ENCODE measurements at regions not wholly inside any gene's neighbourhood (a gene's known extent, or its start where the extent isn't known, plus 50 kb on each side); places are given as distances from the start of the nearest gene placed in this dataset.

- CTCF ChIA-PET = no interaction called here
- POLR2A ChIA-PET = no interaction called here
- DNase-seq (no peak), ATAC-seq (ENCODE audit: low read depth) (no peak)
- H3K4me1 Mint-ChIP-seq = peaks cover 2% of the 10 kb centered on the region
- peaks cover 0 to 1% (median 0%) of the 10 kb centered on the region in 3 donors for H3K9me3 ChIP-seq (ENCODE audit: control extremely low read depth in 1 of 3, control insufficient read depth in 2 of 3, insufficient read depth in 1 of 3, low read length in 2 of 3)
- intact Hi-C loops (cut with micrococcal nuclease) = no loop called here
- H3K4me1 ChIP-seq (ENCODE audit: control insufficient read depth in 2 of 2, insufficient read depth in 2 of 2, low read length in 2 of 2) = no peaks in the 10 kb centered on the region
- no peak for TF ChIP-seq CTCF (IDR thresholded peaks at IDR 0.05)
- no peak for TF ChIP-seq EZH2 (IDR thresholded peaks at IDR 0.05; ENCODE audit: borderline replicate concordance, insufficient read depth, low read depth, low read length, poor library complexity, severe bottlenecking)
- no peaks in the 10 kb centered on the region for H3K79me2 ChIP-seq (ENCODE audit: control insufficient read depth, insufficient read depth, low read length)
- 100% methylated on average over 1 of the region's 7 CpGs for WGBS (ENCODE audit: insufficient coverage)
- no peaks in the 10 kb centered on the region for H4K20me1 ChIP-seq (ENCODE audit: control insufficient read depth, insufficient read depth, low read length, poor library complexity, severe bottlenecking)
- no peak overlapping the region for H2AFZ ChIP-seq (ENCODE audit: insufficient read depth, low read depth, low read length, poor library complexity, severe bottlenecking)
- no peak overlapping the region for H3K27ac Mint-ChIP-seq
- no peaks in the 10 kb centered on the region for H3K36me3 ChIP-seq (replicated peaks in 1 of 2; ENCODE audit: control extremely low read depth in 1 of 2, control insufficient read depth in 1 of 2, extremely low read depth in 1 of 2, insufficient read depth in 2 of 2, low read length in 1 of 2)
- no peak overlapping the region for H3K9ac ChIP-seq (ENCODE audit: low read length)
- H3K4me2 ChIP-seq (replicated peaks; ENCODE audit: low read depth, low read length, poor library complexity, severe bottlenecking) = no peak overlapping the region
- peaks cover 0 to 8% (median 3%) of the 10 kb centered on the region in 4 experiments for H3K27me3 ChIP-seq (replicated peaks in 1 of 4; ENCODE audit: control extremely low read depth in 1 of 4, control insufficient read depth in 3 of 4, insufficient read depth in 4 of 4, low read length in 3 of 4)
- peaks cover 18% of the 10 kb centered on the region for H3K27me3 Mint-ChIP-seq
- H3K4me3 ChIP-seq (ENCODE audit: control extremely low read depth in 1 of 5, extremely low read depth in 1 of 5, insufficient read depth in 1 of 5, low read depth in 2 of 5, low read length in 4 of 5) = no peak overlapping the region
- H3K27ac ChIP-seq (ENCODE audit: low read length in 2 of 2) = no peak overlapping the region
- H3K9me3 Mint-ChIP-seq (ENCODE audit: insufficient read depth) = peaks cover 2% of the 10 kb centered on the region
- H3K4me3 Mint-ChIP-seq = no peak overlapping the region
Observed at GRCh38 chr2:2620604-2621003, 289.5 kb upstream of the MYT1L start.

- Histone ChIP-seq H3K9ac (ENCODE audit: low read length) (no peak overlapping the region), H3K27ac (ENCODE audit: low read length in 2 of 2) (no peak overlapping the region), H3K4me2 (replicated peaks; ENCODE audit: low read depth, low read length, poor library complexity, severe bottlenecking) (no peak overlapping the region), H3K27me3 (replicated peaks in 1 of 4; ENCODE audit: control extremely low read depth in 1 of 4, control insufficient read depth in 3 of 4, insufficient read depth in 4 of 4, low read length in 3 of 4) (peaks cover 0 to 8% (median 3%) of the 10 kb centered on the region in 4 experiments), H4K20me1 (ENCODE audit: control insufficient read depth, insufficient read depth, low read length, poor library complexity, severe bottlenecking) (no peaks in the 10 kb centered on the region), H3K79me2 (ENCODE audit: control insufficient read depth, insufficient read depth, low read length) (no peaks in the 10 kb centered on the region), H3K4me1 (ENCODE audit: control insufficient read depth in 2 of 2, insufficient read depth in 2 of 2, low read length in 2 of 2) (no peaks in the 10 kb centered on the region), H3K9me3 (ENCODE audit: control extremely low read depth in 1 of 3, control insufficient read depth in 2 of 3, insufficient read depth in 1 of 3, low read length in 2 of 3) (peaks cover 0 to 1% (median 0%) of the 10 kb centered on the region in 3 donors), H3K36me3 (replicated peaks in 1 of 2; ENCODE audit: control extremely low read depth in 1 of 2, control insufficient read depth in 1 of 2, extremely low read depth in 1 of 2, insufficient read depth in 2 of 2, low read length in 1 of 2) (no peaks in the 10 kb centered on the region), H2AFZ (ENCODE audit: insufficient read depth, low read depth, low read length, poor library complexity, severe bottlenecking) (no peak overlapping the region), H3K4me3 (ENCODE audit: control extremely low read depth in 1 of 5, extremely low read depth in 1 of 5, insufficient read depth in 1 of 5, low read depth in 2 of 5, low read length in 4 of 5) (no peak overlapping the region)
- TF ChIP-seq EZH2 (IDR thresholded peaks at IDR 0.05; ENCODE audit: borderline replicate concordance, insufficient read depth, low read depth, low read length, poor library complexity, severe bottlenecking) (no peak), CTCF (IDR thresholded peaks at IDR 0.05) (no peak)
- peaks cover 18% of the 10 kb centered on the region for H3K27me3 Mint-ChIP-seq
- intact Hi-C loops (cut with micrococcal nuclease) = no loop called here
- DNase-seq = no peak
- ChIA-PET POLR2A (no interaction called here), CTCF (interaction anchor here (0.6 kb wide), 1 partner anchor 57 kb away, joined by 3 read pairs; no protein-coding TSS in a partner anchor)
- WGBS (ENCODE audit: insufficient coverage) = 97% methylated on average over 3 of the region's 8 CpGs
- peaks cover 2% of the 10 kb centered on the region for H3K4me1 Mint-ChIP-seq
- H3K27ac Mint-ChIP-seq = no peak overlapping the region
- peaks cover 2% of the 10 kb centered on the region for H3K9me3 Mint-ChIP-seq (ENCODE audit: insufficient read depth)
- no peak for ATAC-seq (ENCODE audit: low read depth)
- H3K4me3 Mint-ChIP-seq = no peak overlapping the region
Observed at GRCh38 chr2:2619995-2620394, 288.9 kb upstream of the MYT1L start.
